ENCODE measurements at regions not wholly inside any gene's neighbourhood (a gene's known extent, or its start where the extent isn't known, plus 50 kb on each side); places are given as distances from the start of the nearest gene placed in this dataset.

- no peak for TF ChIP-seq SUZ12 (IDR thresholded peaks at IDR 0.05; ENCODE audit: extremely low read depth, insufficient read depth, insufficient read length)
- TF ChIP-seq ZNF274 (IDR thresholded peaks at IDR 0.05; ENCODE audit: low read depth, low read length) = no peak
- TF ChIP-seq YY1 (IDR thresholded peaks at IDR 0.05; ENCODE audit: insufficient read depth, insufficient read length) = no peak
Observed at GRCh38 chr3:104873331-104873730, 493.4 kb upstream of the ALCAM start.
